Gastroesophageal sphincter (tissue), 3 donors: ENCODE measurements at regions not wholly inside any gene's neighbourhood (a gene's known extent, or its start where the extent isn't known, plus 50 kb on each side); places are given as distances from the start of the nearest gene placed in this dataset.

Experiments
- CTCF ChIP-seq, 4 experiments: fragments of 200-600 bp in 2 of 4; fragments of 450-650 bp in 2 of 4; sonication (generic) in 1 of 4; IDR thresholded peaks; one replicate each; pipeline ENCODE4 v1.5.1; 2017 to 2019; ENCODE audit warnings: antibody characterized with exemption in 4 of 4, mild to moderate bottlenecking in 2 of 4, moderate library complexity in 2 of 4
- EP300 ChIP-seq: sonication (generic); formaldehyde crosslinking; IDR thresholded peaks from one replicate; pipeline ENCODE4 v1.6.1; 2017; ENCODE audit warnings: antibody characterized with exemption, mild to moderate bottlenecking
- POLR2AphosphoS5 ChIP-seq: sonication (generic); formaldehyde crosslinking; IDR thresholded peaks from one replicate; pipeline ENCODE4 v1.6.1; 2017; ENCODE audit warnings: antibody characterized with exemption

- no peak for TF ChIP-seq EP300
- TF ChIP-seq CTCF (IDR thresholded peaks at IDR 0.05): no peak
- no peak for TF ChIP-seq POLR2AphosphoS5
These were observed 56.5 kb upstream of the ADRB1 start for GRCh38 chr10:113987156-113987555.
